Mesodermal cell (in vitro differentiated cells): ENCODE measurements at regions not wholly inside any gene's neighbourhood (a gene's known extent, or its start where the extent isn't known, plus 50 kb on each side); places are given as distances from the start of the nearest gene placed in this dataset.
"Not testable (repeated sequence)": the region's sequence is repeated elsewhere in the genome, so short reads cannot be mapped to it uniquely, and the experiment has no call there.

Experiments used
- H3K27ac ChIP-seq: 2 replicates; pipeline ENCODE4 v1.7.0; 2013; ENCODE audit warnings: mild to moderate bottlenecking, low read depth, low read length, moderate library complexity; ENCODE audit not compliant: severe bottlenecking
- H3K36me3 ChIP-seq: 2 replicates; pipeline ENCODE4 v1.7.1; 2013; ENCODE audit warnings: mild to moderate bottlenecking, low read length, moderate library complexity; ENCODE audit not compliant: control insufficient read depth, insufficient read depth
- H3K4me1 ChIP-seq: one replicate; pipeline ENCODE4 v1.7.1; 2013; ENCODE audit warnings: mild to moderate bottlenecking, low read length; ENCODE audit not compliant: insufficient read depth, control insufficient read depth, poor library complexity, severe bottlenecking
- H3K4me3 ChIP-seq: 2 replicates; pipeline ENCODE4 v1.7.0; 2013; ENCODE audit warnings: low read length, control low read depth, mild to moderate bottlenecking; ENCODE audit not compliant: insufficient read depth, poor library complexity, severe bottlenecking; ENCODE audit errors: extremely low read depth
- H3K9me3 ChIP-seq: 2 replicates; pipeline ENCODE4 v1.7.1; 2013; ENCODE audit warnings: mild to moderate bottlenecking, low read length, moderate library complexity; ENCODE audit not compliant: control insufficient read depth
- WGBS, 2 experiments: methylation state at CpG; one replicate each; pipeline ENCODE4 v1.1.5; 2013; ENCODE audit warnings: missing lambda C conversion rate in 2 of 2; ENCODE audit not compliant: insufficient coverage in 2 of 2; 5-methylcytosine and 5-hydroxymethylcytosine counted together

GRCh38 chr3:193069732-193070131 is 152.1 kb upstream of the MB21D2 start:
- 67% methylated on average over 1 of the region's 3 CpGs; no CpG with 5 or more reads in 1 of the 2 experiments for WGBS, 2 experiments
- not testable (repeated sequence) for H3K36me3 ChIP-seq, H3K4me3 ChIP-seq, H3K4me1 ChIP-seq, H3K27ac ChIP-seq, H3K9me3 ChIP-seq

GRCh38 chr3:193078996-193079753 is 161.5 kb upstream of the MB21D2 start:
- WGBS, 2 experiments = 63 to 83% methylated on average over 1 of the region's 4 CpGs
- no peaks in the 10 kb centered on the region for H3K36me3 ChIP-seq
- no peak overlapping the region for H3K4me3 ChIP-seq
- no peaks in the 10 kb centered on the region for H3K4me1 ChIP-seq
- no peaks in the 10 kb centered on the region for H3K9me3 ChIP-seq
- peak overlapping the region; percentile 18 for H3K27ac ChIP-seq

- no peaks in the 10 kb centered on the region for H3K9me3 ChIP-seq
- no peaks in the 10 kb centered on the region for H3K4me1 ChIP-seq
- H3K27ac ChIP-seq = no peak overlapping the region
- 100% methylated on average over 2 of the region's 3 CpGs; no CpG with 5 or more reads in 1 of the 2 experiments for WGBS, 2 experiments
- no peak overlapping the region for H3K4me3 ChIP-seq
- no peaks in the 10 kb centered on the region for H3K36me3 ChIP-seq
Observed at GRCh38 chr3:193080821-193081365, 160.1 kb upstream of the PLAAT1 start.

GRCh38 chr3:193085655-193086054 is 155.4 kb upstream of the PLAAT1 start:
- no peak overlapping the region for H3K4me3 ChIP-seq
- 60% methylated on average over 1 of the region's 2 CpGs; no CpG with 5 or more reads in 1 of the 2 experiments for WGBS, 2 experiments
- H3K4me1 ChIP-seq = no peaks in the 10 kb centered on the region
- no peak overlapping the region for H3K27ac ChIP-seq
- no peaks in the 10 kb centered on the region for H3K36me3 ChIP-seq
- H3K9me3 ChIP-seq = no peaks in the 10 kb centered on the region

GRCh38 chr3:193086681-193087080 is 154.3 kb upstream of the PLAAT1 start:
- Histone ChIP-seq H3K27ac (no peak overlapping the region), H3K36me3 (no peaks in the 10 kb centered on the region), H3K9me3 (no peaks in the 10 kb centered on the region), H3K4me3 (no peak overlapping the region), H3K4me1 (no peaks in the 10 kb centered on the region)
- 78 to 100% methylated on average over 1 of the region's 4 CpGs for WGBS, 2 experiments

- Histone ChIP-seq H3K4me3 (no peak overlapping the region), H3K27ac (no peak overlapping the region), H3K9me3 (no peaks in the 10 kb centered on the region), H3K36me3 (no peaks in the 10 kb centered on the region), H3K4me1 (no peaks in the 10 kb centered on the region)
- 93 to 97% methylated on average over 2 to 3 of the region's 3 CpGs for WGBS, 2 experiments
Observed at GRCh38 chr3:193087336-193087735, 153.7 kb upstream of the PLAAT1 start.

- Histone ChIP-seq H3K36me3 (no peaks in the 10 kb centered on the region), H3K9me3 (no peaks in the 10 kb centered on the region), H3K27ac (peak overlapping the region; percentile 54), H3K4me1 (no peaks in the 10 kb centered on the region), H3K4me3 (no peak overlapping the region)
- 91 to 92% methylated on average over 2 to 3 of the region's 4 CpGs for WGBS, 2 experiments
Observed at GRCh38 chr3:193095366-193095765, 145.7 kb upstream of the PLAAT1 start.

GRCh38 chr3:193096076-193096475 is 144.9 kb upstream of the PLAAT1 start:
- 85 to 93% methylated on average over 2 of the region's 2 CpGs for WGBS, 2 experiments
- Histone ChIP-seq H3K4me1 (no peaks in the 10 kb centered on the region), H3K4me3 (no peak overlapping the region), H3K36me3 (no peaks in the 10 kb centered on the region), H3K9me3 (peaks cover 1% of the 10 kb centered on the region), H3K27ac (no peak overlapping the region)

- H3K36me3 ChIP-seq = no peaks in the 10 kb centered on the region
- H3K27ac ChIP-seq = no peak overlapping the region
- H3K9me3 ChIP-seq = no peaks in the 10 kb centered on the region
- no peak overlapping the region for H3K4me3 ChIP-seq
- 78 to 96% methylated on average over 4 to 9 of the region's 10 CpGs for WGBS, 2 experiments
- no peaks in the 10 kb centered on the region for H3K4me1 ChIP-seq
Observed at GRCh38 chr3:193114431-193115340, 126.3 kb upstream of the PLAAT1 start.

GRCh38 chr3:193116871-193117270 is 124.2 kb upstream of the PLAAT1 start:
- WGBS, 2 experiments = 100% methylated on average over 1 of the region's 2 CpGs; no CpG with 5 or more reads in 1 of the 2 experiments
- H3K27ac ChIP-seq = no peak overlapping the region
- no peak overlapping the region for H3K4me3 ChIP-seq
- H3K9me3 ChIP-seq = no peaks in the 10 kb centered on the region
- no peaks in the 10 kb centered on the region for H3K36me3 ChIP-seq
- H3K4me1 ChIP-seq = no peaks in the 10 kb centered on the region
